B cell (primary cell): ENCODE measurements at regions not wholly inside any gene's neighbourhood (a gene's known extent, or its start where the extent isn't known, plus 50 kb on each side); places are given as distances from the start of the nearest gene placed in this dataset.

ENCODE experiments used
- ATAC-seq: fragments of 200-7000 bp; cut with Tn5 transposase; one replicate; pipeline ENCODE4 v1.10.0; 2021; ENCODE audit warnings: low read depth, mild to moderate bottlenecking, moderate number of reproducible peaks, moderate library complexity
- CTCF ChIA-PET: fragments of 350-600 bp; sonication (Branson Sonifier 250); formaldehyde crosslinking; loops from one replicate; lab custom pipeline; 2021; ENCODE audit warnings: antibody characterized with exemption, inconsistent platforms; lab: Charles Lee
- POLR2A ChIA-PET: fragments of 350-600 bp; sonication (Branson Sonifier 250); formaldehyde crosslinking; loops from one replicate; lab custom pipeline; 2021; ENCODE audit warnings: antibody characterized with exemption; lab: Charles Lee
- DNase-seq: peaks from one replicate; pipeline ENCODE4 v3.0.0; 2013
- H2AFZ ChIP-seq: 2 replicates; pipeline ENCODE4 v1.6.1; 2012; ENCODE audit warnings: mild to moderate bottlenecking, low read depth, low read length; ENCODE audit not compliant: insufficient read depth, poor library complexity, severe bottlenecking
- H3K27ac ChIP-seq, 2 donors: 1 replicate in 1 of 2; 2 replicates in 1 of 2; pipeline ENCODE4 v1.5.1; 2012 to 2013; ENCODE audit warnings: low read length in 2 of 2, mild to moderate bottlenecking in 2 of 2, moderate library complexity in 1 of 2
- H3K27me3 ChIP-seq, 4 experiments: fragments of 200-600 bp in 1 of 4; sonication (generic) in 1 of 4; replicated peaks in 1 of 4; 1 replicate in 2 of 4; 2 replicates in 2 of 4; pipeline versions ENCODE4 v1.6.1 to v1.7.0; 2013 to 2016; ENCODE audit warnings: low read length in 3 of 4, mild to moderate bottlenecking in 2 of 4, mixed read lengths in 1 of 4, moderate library complexity in 1 of 4; ENCODE audit not compliant: insufficient read depth in 4 of 4, control insufficient read depth in 3 of 4; ENCODE audit errors: control extremely low read depth in 1 of 4
- H3K36me3 ChIP-seq, 2 experiments: replicated peaks in 1 of 2; 1 replicate in 1 of 2; 2 replicates in 1 of 2; pipeline versions ENCODE4 v1.6.1 to v1.7.1; 2013; ENCODE audit warnings: low read length in 1 of 2; ENCODE audit not compliant: insufficient read depth in 2 of 2, control insufficient read depth in 1 of 2; ENCODE audit errors: control extremely low read depth in 1 of 2, extremely low read depth in 1 of 2
- H3K4me1 ChIP-seq, 2 donors: fragments of 200-600 bp in 1 of 2; sonication (generic) in 1 of 2; 1 replicate in 1 of 2; 2 replicates in 1 of 2; pipeline versions ENCODE4 v1.5.1 to v1.6.1; 2013 to 2017; ENCODE audit warnings: low read length in 2 of 2; ENCODE audit not compliant: control insufficient read depth in 2 of 2, insufficient read depth in 2 of 2
- H3K4me2 ChIP-seq: replicated peaks from 2 replicates; pipeline ENCODE3; 2012; ENCODE audit warnings: mild to moderate bottlenecking, low read depth, low read length; ENCODE audit not compliant: poor library complexity, severe bottlenecking
- H3K4me3 ChIP-seq, 5 experiments: fragments of 200-600 bp in 1 of 5; sonication (generic) in 1 of 5; 1 replicate in 3 of 5; 2 replicates in 2 of 5; pipeline versions ENCODE4 v1.5.1 to v1.7.0; 2011 to 2016; ENCODE audit warnings: low read length in 4 of 5, mild to moderate bottlenecking in 4 of 5, low read depth in 2 of 5, control low read depth in 1 of 5, moderate library complexity in 1 of 5; ENCODE audit not compliant: insufficient read depth in 1 of 5; ENCODE audit errors: control extremely low read depth in 1 of 5, extremely low read depth in 1 of 5
- H3K79me2 ChIP-seq: fragments of 200-600 bp; sonication (generic); one replicate; pipeline ENCODE4 v1.6.0; 2016; ENCODE audit warnings: low read length; ENCODE audit not compliant: control insufficient read depth, insufficient read depth
- H3K9ac ChIP-seq: fragments of 200-600 bp; sonication (generic); 2 replicates; pipeline ENCODE4 v1.6.1; 2017; ENCODE audit warnings: mild to moderate bottlenecking, low read length, moderate library complexity
- H3K9me3 ChIP-seq, 3 donors: one replicate each; pipeline versions ENCODE4 v1.6.1 to v1.7.1; 2013; ENCODE audit warnings: low read length in 2 of 3; ENCODE audit not compliant: control insufficient read depth in 2 of 3, insufficient read depth in 1 of 3; ENCODE audit errors: control extremely low read depth in 1 of 3
- H4K20me1 ChIP-seq: 2 replicates; pipeline ENCODE4 v1.6.0; 2012; ENCODE audit warnings: mild to moderate bottlenecking, low read length; ENCODE audit not compliant: insufficient read depth, control insufficient read depth, poor library complexity, severe bottlenecking
- H3K27ac Mint-ChIP-seq: one replicate; pipeline ENCODE4 v1.8.0; 2021; ENCODE audit warnings: mixed read lengths
- H3K27me3 Mint-ChIP-seq: one replicate; pipeline ENCODE4 v1.8.0; 2021; ENCODE audit warnings: mixed read lengths
- H3K4me1 Mint-ChIP-seq: one replicate; pipeline ENCODE4 v1.8.0; 2021; ENCODE audit warnings: mixed read lengths
- H3K4me3 Mint-ChIP-seq: one replicate; pipeline ENCODE4 v1.8.0; 2021; ENCODE audit warnings: mixed read lengths
- H3K9me3 Mint-ChIP-seq: one replicate; pipeline ENCODE4 v1.8.0; 2022; ENCODE audit warnings: mixed read lengths; ENCODE audit not compliant: insufficient read depth
- EZH2 ChIP-seq: IDR thresholded peaks from 2 replicates; pipeline ENCODE4 v1.6.1; 2012; ENCODE audit warnings: borderline replicate concordance, low read depth, mild to moderate bottlenecking, moderate library complexity, low read length; ENCODE audit not compliant: insufficient read depth, poor library complexity, severe bottlenecking
- WGBS: methylation state at CpG from one replicate; pipeline ENCODE4 v1.1.5; 2013; ENCODE audit warnings: missing lambda C conversion rate; ENCODE audit not compliant: insufficient coverage; 5-methylcytosine and 5-hydroxymethylcytosine counted together
- intact Hi-C: fragments of 100-400 bp; cut with micrococcal nuclease; formaldehyde crosslinking; loops from one replicate; pipeline ENCODE4 v1.10.0; 2022
- TF ChIP-seq, protein P1 (sequence below): fragments of 200-600 bp; IDR thresholded peaks from one replicate; pipeline ENCODE4 v1.8.0; 2022; ENCODE audit warnings: antibody characterized with exemption, mild to moderate bottlenecking

DNA sequence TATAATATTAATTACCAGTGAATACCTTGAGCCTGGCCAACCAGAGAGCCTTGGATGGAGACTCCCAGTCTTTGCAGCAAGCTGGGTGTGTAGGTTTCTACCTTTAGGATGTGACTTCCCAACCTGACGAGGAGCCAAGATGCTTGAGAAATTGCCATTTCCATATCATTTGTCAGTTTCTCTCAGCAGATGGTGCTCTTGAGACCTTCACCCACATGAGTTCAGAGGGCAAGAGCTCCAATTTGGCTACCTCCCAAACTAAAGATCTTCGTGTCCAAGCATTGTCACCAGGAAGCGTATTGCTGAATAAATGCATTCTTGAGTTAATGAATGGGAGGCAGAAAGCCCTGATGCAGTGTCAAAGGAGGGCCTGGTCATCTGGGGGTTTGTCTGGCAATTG is 106.4 kb upstream of the TBX5 start:
- Histone ChIP-seq H2AFZ (no peak overlapping the region), H3K27ac (no peak overlapping the region), H3K4me2 (no peak overlapping the region), H4K20me1 (no peaks in the 10 kb centered on the region), H3K27me3 (no peaks in the 10 kb centered on the region), H3K79me2 (no peaks in the 10 kb centered on the region), H3K9me3 (no peaks in the 10 kb centered on the region), H3K4me1 (no peaks in the 10 kb centered on the region), H3K36me3 (no peaks in the 10 kb centered on the region), H3K4me3 (no peak overlapping the region), H3K9ac (no peak overlapping the region)
- no peak overlapping the region for H3K4me3 Mint-ChIP-seq
- TF ChIP-seq EZH2: no peak
- TF ChIP-seq, protein P1, sequence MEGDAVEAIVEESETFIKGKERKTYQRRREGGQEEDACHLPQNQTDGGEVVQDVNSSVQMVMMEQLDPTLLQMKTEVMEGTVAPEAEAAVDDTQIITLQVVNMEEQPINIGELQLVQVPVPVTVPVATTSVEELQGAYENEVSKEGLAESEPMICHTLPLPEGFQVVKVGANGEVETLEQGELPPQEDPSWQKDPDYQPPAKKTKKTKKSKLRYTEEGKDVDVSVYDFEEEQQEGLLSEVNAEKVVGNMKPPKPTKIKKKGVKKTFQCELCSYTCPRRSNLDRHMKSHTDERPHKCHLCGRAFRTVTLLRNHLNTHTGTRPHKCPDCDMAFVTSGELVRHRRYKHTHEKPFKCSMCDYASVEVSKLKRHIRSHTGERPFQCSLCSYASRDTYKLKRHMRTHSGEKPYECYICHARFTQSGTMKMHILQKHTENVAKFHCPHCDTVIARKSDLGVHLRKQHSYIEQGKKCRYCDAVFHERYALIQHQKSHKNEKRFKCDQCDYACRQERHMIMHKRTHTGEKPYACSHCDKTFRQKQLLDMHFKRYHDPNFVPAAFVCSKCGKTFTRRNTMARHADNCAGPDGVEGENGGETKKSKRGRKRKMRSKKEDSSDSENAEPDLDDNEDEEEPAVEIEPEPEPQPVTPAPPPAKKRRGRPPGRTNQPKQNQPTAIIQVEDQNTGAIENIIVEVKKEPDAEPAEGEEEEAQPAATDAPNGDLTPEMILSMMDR: no peak
- H3K4me1 Mint-ChIP-seq: no peaks in the 10 kb centered on the region
- DNase-seq (no peak), ATAC-seq (no peak)
- no peaks in the 10 kb centered on the region for H3K9me3 Mint-ChIP-seq
- peaks cover 10% of the 10 kb centered on the region for H3K27me3 Mint-ChIP-seq
- no peak overlapping the region for H3K27ac Mint-ChIP-seq
- WGBS: 75% methylated on average over 2 of the region's 3 CpGs
- ChIA-PET POLR2A (no interaction called here), CTCF (no interaction called here)
- intact Hi-C loops: no loop called here

DNA sequence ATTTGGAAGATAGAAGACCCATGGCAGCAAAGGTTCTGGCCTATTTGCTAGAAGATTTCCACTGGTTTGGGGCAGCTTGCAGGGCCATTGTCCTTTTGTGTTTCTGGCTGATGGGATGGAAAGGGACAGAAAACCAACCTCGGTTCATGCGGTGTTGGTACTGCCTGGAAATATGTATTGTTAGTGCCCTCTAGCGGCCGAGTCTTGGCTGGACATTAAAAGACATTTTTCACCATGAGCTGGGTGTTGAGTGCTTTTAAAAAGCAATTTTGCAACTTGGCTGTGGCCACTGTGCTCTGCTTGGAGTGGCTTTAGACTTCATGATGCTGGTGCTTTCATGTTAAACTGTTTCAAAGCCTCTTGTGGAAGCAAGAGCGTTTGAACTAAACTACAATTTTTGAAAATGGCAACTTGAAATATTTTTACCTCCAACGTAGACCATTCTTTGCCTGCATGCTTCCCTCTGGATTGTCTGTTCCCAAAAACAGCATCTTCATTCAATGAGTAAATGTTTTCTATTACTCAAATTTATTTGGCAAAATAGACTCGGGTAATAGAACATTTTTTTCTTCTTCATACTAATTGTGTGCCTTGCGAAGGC is 102.7 kb upstream of the TBX5 start:
- DNase-seq: peak; percentile 66
- ChIA-PET POLR2A (no interaction called here), CTCF (interaction anchor here (0.8 to 3.8 kb wide), 7 partner anchors 9 to 576 kb away, joined by 3 to 20 read pairs (median 9); partner anchors contain the start of gene RBM19)
- H3K9me3 ChIP-seq: no peaks in the 10 kb centered on the region
- no peak overlapping the region for H3K4me2 ChIP-seq
- Mint-ChIP-seq H3K4me3 (no peak overlapping the region), H3K27me3 (peaks cover 21% of the 10 kb centered on the region), H3K9me3 (no peaks in the 10 kb centered on the region), H3K4me1 (no peaks in the 10 kb centered on the region), H3K27ac (no peak overlapping the region)
- H2AFZ ChIP-seq: peak overlapping the region; percentile 47
- H3K4me3 ChIP-seq: no peak overlapping the region
- intact Hi-C loops: no loop called here
- 0% methylated on average over 4 of the region's 8 CpGs for WGBS
- H3K36me3 ChIP-seq: no peaks in the 10 kb centered on the region
- H3K27me3 ChIP-seq: no peaks in the 10 kb centered on the region
- ATAC-seq: peak; percentile 39
- TF ChIP-seq, protein P1: peak; percentile 71
- TF ChIP-seq EZH2: no peak
- no peaks in the 10 kb centered on the region for H4K20me1 ChIP-seq
- H3K9ac ChIP-seq: no peak overlapping the region
- no peak overlapping the region for H3K27ac ChIP-seq
- no peaks in the 10 kb centered on the region for H3K79me2 ChIP-seq
- H3K4me1 ChIP-seq: no peaks in the 10 kb centered on the region
